K562 (cell line): ENCODE measurements at regions not wholly inside any gene's neighbourhood (a gene's known extent, or its start where the extent isn't known, plus 50 kb on each side); places are given as distances from the start of the nearest gene placed in this dataset.

ENCODE experiments used
- SRF ChIP-seq, 2 experiments: fragments of 250-450, 450-650 bp in 1 of 2; sonication (Bioruptor Pico) in 1 of 2; sonication (generic) in 1 of 2; formaldehyde crosslinking; IDR thresholded peaks; 2 replicates each; pipeline versions ENCODE4 v1.5.0 to v1.5.1; 2020 to 2022; ENCODE audit warnings: mild to moderate bottlenecking in 1 of 2, missing genetic modification reagents in 1 of 2
- TF ChIP-seq, protein P1 (sequence below): fragments of 450-650 bp; formaldehyde crosslinking; IDR thresholded peaks from 2 replicates; pipeline ENCODE4 v1.4.0; 2022; ENCODE audit warnings: missing genetic modification characterization
- TF ChIP-seq, protein P2 (sequence below): fragments of 250-450 bp; sonication (Bioruptor Pico); IDR thresholded peaks from 2 replicates; pipeline ENCODE4 v1.8.0; 2021; ENCODE audit warnings: moderate library complexity, mild to moderate bottlenecking, inconsistent platforms
- TF ChIP-seq, protein P3 (sequence below), 2 experiments: fragments of 450-650 bp in 1 of 2; sonication (generic) in 1 of 2; formaldehyde crosslinking in 1 of 2; IDR thresholded peaks in 1 of 2; conservative IDR thresholded peaks in 1 of 2; 2 replicates each; pipeline versions ENCODE4 v1.6.1 to v1.8.1; 2016 to 2023; ENCODE audit warnings: mild to moderate bottlenecking in 2 of 2, moderate library complexity in 2 of 2, inconsistent platforms in 1 of 2, missing genetic modification reagents in 1 of 2

GRCh38 chr4:118410138-118410537, 57.3 kb upstream of the PRSS12 start:
- TF ChIP-seq, protein P1, sequence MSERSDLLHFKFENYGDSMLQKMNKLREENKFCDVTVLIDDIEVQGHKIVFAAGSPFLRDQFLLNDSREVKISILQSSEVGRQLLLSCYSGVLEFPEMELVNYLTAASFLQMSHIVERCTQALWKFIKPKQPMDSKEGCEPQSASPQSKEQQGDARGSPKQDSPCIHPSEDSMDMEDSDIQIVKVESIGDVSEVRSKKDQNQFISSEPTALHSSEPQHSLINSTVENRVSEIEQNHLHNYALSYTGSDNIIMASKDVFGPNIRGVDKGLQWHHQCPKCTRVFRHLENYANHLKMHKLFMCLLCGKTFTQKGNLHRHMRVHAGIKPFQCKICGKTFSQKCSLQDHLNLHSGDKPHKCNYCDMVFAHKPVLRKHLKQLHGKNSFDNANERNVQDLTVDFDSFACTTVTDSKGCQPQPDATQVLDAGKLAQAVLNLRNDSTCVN (CRISPR knock-in tag), result no peak
- TF ChIP-seq, protein P2, sequence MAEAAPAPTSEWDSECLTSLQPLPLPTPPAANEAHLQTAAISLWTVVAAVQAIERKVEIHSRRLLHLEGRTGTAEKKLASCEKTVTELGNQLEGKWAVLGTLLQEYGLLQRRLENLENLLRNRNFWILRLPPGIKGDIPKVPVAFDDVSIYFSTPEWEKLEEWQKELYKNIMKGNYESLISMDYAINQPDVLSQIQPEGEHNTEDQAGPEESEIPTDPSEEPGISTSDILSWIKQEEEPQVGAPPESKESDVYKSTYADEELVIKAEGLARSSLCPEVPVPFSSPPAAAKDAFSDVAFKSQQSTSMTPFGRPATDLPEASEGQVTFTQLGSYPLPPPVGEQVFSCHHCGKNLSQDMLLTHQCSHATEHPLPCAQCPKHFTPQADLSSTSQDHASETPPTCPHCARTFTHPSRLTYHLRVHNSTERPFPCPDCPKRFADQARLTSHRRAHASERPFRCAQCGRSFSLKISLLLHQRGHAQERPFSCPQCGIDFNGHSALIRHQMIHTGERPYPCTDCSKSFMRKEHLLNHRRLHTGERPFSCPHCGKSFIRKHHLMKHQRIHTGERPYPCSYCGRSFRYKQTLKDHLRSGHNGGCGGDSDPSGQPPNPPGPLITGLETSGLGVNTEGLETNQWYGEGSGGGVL (CRISPR knock-in tag), result no peak
- no peak for TF ChIP-seq SRF (CRISPR knock-in tag; IDR thresholded peaks at IDR 0.05)
- TF ChIP-seq, protein P3, sequence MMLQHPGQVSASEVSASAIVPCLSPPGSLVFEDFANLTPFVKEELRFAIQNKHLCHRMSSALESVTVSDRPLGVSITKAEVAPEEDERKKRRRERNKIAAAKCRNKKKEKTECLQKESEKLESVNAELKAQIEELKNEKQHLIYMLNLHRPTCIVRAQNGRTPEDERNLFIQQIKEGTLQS (IDR thresholded peaks at IDR 0.05), result no peak
- TF ChIP-seq, protein P3 (CRISPR knock-in tag; conservative IDR thresholded peaks at IDR 0.05), result no peak
